ENCODE measurements at regions not wholly inside any gene's neighbourhood (a gene's known extent, or its start where the extent isn't known, plus 50 kb on each side); places are given as distances from the start of the nearest gene placed in this dataset.

GRCh38 chr6:43981363-43981990 is 145.8 kb downstream of the MRPL14 start:
- DNase-seq: no peak

- no peak for DNase-seq
Observed at GRCh38 chr6:43980004-43980795, 147.1 kb downstream of the MRPL14 start.

- no peak for DNase-seq
Observed at GRCh38 chr6:43979525-43979924, 147.7 kb downstream of the MRPL14 start.

GRCh38 chr6:43978473-43979346 is 148.5 kb downstream of the MRPL14 start:
- DNase-seq: no peak

- DNase-seq: no peak
Observed at GRCh38 chr6:43977404-43978111, 149.7 kb downstream of the MRPL14 start.

- DNase-seq: no peak
Observed at GRCh38 chr6:43976706-43977403, 150.4 kb downstream of the MRPL14 start.

DNA sequence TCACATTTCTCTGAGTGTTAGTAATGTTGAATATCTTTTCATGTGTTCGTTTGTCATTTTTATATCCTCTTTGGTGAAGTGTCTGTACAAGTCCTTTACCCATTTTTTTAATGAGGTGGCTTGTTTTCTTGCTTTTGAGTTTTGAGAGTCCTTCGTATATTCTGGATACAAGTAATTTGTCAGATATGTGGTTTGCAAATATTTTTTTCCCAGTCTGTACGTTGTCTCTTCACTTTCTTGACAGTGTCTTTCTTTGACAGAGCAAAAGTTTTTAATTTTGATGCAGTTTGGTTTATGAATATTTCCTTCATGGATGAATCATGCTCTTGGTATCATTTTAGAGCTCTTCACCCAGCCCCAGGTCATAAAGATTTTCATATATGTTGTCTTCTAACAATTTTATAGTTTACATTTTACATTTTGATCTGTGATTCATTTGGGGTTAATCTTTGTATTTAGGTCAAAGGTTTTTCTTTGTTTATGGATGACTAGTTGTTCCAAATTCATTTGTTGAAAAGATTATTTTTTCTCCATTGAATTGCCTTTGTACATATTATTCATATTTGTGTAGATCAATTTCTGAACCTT is 152.5 kb downstream of the MRPL14 start:
- no peak for DNase-seq

DNA sequence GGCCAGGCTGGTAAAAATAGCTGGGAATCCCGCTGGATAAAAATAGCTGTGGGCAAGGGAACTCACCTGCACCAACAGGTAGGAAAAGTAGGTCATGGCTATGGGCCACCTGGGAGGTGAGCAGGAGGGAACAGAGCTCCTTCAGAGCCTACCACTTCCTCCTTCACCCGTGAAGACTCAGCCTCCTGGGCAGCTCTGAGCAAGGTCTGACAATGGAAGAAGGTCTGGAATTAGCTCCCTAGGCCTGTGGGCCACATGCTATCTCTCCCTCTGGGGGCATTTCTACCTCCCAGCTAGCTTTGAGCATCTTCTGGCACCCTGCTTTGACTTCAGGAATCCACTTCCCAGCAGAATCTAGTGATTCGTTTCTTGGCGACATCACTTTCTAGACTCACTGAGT is 153.9 kb downstream of the MRPL14 start:
- DNase-seq: no peak

- no peak for DNase-seq
Observed at GRCh38 chr6:43972913-43973300, 154.3 kb downstream of the MRPL14 start.

DNA sequence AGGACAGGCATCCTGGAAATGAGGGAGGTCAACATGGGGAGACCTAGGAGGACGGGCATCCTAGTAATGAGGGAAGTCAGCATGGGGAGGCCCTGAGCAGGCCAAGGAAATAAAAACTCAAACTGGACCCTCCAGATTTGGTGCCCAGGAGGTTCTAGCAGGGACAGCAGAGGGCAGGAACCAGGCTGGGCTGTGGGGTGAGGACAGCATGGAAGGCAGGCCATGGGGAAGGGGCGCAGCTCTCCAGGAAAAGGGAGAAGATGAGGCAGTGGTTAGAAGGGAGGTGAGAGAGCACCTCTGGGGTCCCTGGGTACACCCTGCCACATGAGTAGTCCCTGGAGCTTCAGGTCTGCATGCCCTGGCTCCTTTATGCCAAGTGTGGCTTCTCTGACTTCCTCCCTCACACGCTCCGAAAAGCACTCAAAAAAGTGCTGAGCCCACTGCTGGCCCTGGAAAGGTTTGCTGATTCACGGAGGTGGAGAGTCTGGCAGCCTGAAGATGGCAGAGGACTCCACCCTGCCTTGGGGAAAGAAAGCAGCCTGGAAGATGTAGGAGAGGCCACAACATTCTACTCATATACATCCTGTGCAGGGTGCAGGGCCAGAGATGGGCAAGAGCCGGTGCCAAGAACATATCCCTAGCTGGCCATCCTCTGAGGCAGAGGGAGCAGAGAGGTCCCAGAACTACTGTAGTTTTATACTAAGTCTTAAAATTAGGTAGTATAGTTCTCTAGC is 154.9 kb downstream of the MRPL14 start:
- no peak for DNase-seq

- DNase-seq: no peak
Observed at GRCh38 chr6:43971776-43972126, 155.5 kb downstream of the MRPL14 start.

DNA sequence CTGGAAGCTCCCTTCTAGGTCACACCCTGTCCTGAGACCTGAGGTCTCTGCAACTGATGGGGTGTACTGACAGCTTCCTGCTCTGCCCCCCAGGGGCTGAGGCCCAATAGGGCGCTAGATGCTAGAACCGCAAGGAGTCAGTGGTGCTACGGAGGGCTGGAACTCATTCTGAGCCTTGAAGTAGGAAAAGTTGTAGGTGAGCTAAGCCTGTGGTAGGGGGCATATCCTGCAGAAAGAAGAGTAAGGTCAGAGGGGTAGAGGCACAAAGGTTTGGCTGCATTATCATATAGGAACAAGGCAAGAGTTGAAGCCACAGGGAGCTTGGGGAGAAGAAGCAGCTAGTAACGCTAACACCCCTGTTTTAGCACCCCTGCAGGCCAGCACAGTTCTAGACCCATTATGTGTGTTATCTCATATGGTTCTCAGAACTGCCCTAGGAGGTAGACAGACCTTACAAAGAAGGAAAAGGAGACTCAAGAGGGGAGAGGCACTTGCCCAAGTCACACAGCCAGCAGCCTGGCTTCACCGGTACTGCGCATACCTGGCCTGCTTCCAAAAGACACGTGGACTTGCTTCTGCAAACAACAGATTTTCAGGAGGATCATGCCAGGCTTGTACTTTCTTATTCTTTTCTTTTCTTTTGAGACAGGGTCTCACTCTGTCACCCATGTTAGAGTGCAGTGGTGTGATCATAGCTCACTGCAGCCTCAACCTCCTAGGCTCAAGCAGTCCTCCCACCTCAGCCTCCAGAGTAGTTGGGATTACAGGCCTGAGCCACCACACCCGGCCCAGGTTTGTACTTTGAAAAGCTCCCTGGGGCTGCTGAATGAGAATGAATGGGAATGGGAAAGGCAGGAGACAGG is 156.1 kb downstream of the MRPL14 start:
- DNase-seq: no peak

DNA sequence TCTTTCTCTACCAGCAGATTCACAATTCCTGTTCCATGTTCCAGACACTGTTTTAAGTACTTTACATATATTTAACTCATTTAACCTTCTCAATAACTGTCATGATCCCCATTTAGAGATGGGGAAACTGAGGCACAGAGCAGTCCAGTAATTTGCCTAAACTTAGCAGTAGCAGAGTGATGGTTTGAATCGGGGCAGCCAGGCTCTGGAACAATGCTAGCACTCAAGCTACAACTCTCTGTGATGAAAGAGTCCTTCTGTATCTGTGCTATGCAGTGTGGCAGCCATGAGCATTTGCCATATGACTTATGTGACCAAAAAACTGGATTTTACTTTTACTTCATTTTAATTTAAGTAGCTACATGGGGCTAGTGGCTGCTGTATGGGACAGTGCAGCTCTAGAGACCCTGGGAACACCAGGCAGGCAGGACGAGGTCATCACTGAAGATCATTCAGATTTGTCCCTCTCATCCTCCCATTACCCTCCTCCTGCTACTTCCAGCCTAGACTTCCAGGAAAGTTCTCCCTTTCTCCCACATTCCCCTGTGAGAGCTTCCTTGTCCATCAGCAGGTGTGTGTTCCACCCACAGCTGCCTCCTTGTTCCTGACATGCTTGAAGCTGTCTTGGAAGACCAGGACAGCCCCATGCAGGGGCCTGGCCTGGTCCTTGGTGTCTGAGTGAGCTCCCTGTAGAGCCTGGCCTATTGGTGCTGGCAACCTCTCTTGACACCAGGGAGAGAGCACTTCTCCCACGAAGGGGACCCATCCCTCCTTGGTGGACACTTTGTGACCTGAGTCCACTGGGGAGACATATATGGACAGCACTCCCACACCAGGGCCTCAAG is 157.0 kb downstream of the MRPL14 start:
- DNase-seq: no peak

DNA sequence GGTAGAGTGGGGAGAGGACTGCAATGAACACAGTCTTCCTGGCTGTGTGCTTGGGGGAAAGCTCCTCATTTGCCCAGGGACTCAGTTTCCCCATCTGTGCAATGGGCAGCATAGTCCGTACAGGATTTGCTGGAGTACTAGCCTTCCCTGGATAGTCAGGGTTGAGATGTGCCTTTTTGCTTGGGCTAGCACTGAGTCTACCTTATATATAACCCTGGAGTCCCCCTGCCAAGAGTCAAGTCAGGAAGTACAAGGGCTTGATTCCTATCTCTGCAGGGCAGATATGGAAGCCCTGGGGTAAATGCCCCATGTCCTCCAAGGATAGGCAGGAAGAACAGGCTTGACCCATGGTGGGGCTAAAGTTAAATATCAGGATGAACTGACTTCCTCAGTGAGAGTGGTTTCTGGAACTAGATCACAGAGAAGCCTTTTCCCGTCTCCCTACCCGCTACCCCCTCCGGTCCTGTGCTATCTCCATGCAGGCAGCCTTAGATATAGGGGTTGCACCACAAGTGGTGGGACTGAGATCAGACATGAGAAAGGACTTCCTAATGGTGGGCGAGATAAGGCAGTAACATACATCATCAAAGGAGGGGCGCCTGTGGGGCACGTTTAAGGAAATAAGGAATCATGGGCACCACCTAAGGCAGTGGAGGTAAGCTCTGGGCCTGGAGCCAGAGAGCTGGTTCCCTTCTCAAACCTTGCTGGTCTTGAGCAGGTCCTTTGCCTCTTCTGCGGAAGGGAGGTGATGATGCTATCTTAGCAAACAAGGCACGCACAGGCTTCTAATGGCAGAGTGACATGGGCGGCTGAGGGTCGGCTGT is 157.9 kb downstream of the MRPL14 start:
- DNase-seq: no peak

DNA sequence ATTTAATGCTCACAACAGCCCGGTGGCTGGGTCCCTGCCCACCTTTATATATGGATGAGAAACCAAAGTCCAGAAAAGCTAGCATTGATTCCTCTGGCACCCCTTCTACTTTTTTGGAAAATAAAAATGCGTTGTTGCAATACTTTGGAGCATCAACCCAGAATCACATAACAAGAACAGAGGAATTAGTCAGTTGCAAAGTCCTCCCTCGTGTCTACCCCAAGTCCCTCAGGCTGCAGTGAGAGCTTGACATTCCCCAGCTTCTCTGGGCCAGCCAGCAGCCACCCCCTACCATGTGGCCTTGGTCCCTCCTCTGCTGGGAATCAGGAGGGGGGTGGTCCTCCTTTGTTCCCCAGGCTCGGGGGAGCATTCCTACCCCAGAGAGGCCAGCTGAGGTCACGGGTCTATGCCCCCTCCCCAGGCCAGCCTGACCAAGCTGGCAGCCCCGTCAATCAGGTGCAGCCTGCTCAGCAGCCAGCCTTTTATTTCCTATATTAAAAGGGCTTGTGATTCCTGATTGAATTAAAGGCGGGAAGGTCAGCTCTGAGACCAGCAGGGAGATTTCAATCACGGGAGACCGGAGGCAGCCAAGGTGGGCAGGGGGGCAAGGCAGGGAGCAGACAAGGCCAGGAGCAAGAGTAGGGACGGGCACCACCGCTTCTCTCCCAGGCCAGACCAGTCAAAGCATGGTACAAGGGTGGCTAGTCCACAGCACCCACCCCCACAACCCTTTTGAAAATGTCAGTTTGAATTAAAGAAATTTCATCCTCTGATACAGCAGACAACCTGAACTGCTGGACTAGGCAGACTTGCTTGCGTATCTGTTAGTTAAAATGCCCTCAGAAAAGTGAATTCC is 158.9 kb downstream of the MRPL14 start:
- no peak for DNase-seq

DNA sequence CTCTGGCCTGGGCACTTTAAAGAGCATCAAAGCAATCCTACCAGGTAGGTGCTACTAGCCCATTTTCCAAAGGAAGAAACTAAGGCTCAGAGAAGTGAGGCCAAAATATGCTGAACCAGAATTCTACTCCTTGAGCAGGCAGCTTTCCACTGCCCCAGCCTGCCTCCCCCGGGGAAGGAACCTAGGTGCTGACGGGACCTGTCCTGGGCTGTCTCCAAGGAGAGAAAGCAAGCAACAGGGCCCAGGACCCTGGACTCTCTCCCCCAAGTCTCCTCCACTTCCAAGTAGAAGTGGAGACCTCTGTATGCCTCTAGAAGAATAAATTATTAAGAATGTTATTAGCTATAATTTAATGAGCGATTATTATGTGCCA is 159.5 kb downstream of the MRPL14 start:
- DNase-seq: no peak

Measured in activated CD4-positive, alpha-beta T cell treated with anti-CD3 and anti-CD28 coated beads, Interleukin-2, amount 50 U/mL, for 48 hours (primary cell).